HG03159 (cell line): ENCODE measurements at regions not wholly inside any gene's neighbourhood (a gene's known extent, or its start where the extent isn't known, plus 50 kb on each side); places are given as distances from the start of the nearest gene placed in this dataset.
A peak's percentile ranks its signal among the peaks of the same experiment; 100 is the strongest.

Source experiments
- ATAC-seq: cut with Tn5 transposase; IDR thresholded peaks from one replicate; pipeline ENCODE4 v1.9.1; 2021; ENCODE audit warnings: mild to moderate bottlenecking, moderate library complexity; ENCODE audit not compliant: unreplicated experiment

DNA sequence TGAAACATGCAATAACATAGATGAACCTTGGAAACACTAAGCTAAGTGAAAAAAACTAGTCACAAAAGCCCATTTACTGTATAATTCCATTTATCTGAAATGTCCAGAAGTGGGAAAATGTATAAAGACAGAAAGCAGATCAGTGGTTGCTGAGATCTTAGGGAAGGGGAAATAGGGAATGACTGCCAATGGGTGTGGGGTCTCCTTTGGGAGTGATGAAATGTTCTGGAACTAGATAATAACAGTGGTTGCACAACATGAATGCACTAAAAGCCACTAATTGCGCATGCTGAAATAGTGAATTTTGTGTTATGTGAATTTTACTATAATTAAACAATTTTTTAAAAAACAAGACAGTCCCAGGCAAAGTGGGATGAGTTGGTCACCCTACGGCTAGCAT, 472.8 kb downstream of the CCDC171 start:
- ATAC-seq: no peak

GRCh38 chr9:16026886-16027285, 474.0 kb downstream of the CCDC171 start:
- no peak for ATAC-seq

- ATAC-seq: no peak
Observed at GRCh38 chr9:16028548-16028947, 475.7 kb downstream of the CCDC171 start.

- no peak for ATAC-seq
Observed at GRCh38 chr9:16029046-16029615, 476.3 kb downstream of the CCDC171 start.

DNA sequence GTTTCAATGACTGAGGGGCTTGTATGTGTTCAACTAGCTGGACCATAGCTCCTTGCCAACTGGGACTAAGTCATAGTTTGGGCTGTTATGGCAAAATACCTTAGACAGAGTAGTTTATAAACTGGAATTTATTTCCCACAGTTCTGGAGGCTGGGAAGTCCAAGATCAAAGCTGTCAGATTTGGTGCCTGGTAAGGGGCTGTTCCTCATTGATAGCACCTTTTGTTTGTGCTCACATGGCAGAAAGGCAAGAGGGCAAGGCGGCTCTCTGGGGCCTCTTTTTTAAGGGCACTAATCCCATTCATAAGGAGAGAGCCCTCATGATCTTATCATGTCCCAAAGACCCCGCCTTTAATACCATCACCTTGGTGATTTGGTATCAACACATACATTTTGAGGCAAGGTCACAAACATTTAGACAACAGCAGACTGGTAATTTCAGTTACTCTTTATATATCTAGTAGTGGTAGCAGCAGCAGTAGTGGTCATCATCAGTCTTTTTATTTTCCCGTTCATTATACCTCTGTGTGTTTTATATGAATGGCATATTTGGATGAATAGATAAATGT, 477.0 kb downstream of the CCDC171 start:
- peak; percentile 20 for ATAC-seq

- peak; percentile 84 for ATAC-seq
Observed at GRCh38 chr9:16030528-16031185, 477.8 kb downstream of the CCDC171 start.

- ATAC-seq: no peak
Observed at GRCh38 chr9:16031486-16031885, 478.6 kb downstream of the CCDC171 start.

DNA sequence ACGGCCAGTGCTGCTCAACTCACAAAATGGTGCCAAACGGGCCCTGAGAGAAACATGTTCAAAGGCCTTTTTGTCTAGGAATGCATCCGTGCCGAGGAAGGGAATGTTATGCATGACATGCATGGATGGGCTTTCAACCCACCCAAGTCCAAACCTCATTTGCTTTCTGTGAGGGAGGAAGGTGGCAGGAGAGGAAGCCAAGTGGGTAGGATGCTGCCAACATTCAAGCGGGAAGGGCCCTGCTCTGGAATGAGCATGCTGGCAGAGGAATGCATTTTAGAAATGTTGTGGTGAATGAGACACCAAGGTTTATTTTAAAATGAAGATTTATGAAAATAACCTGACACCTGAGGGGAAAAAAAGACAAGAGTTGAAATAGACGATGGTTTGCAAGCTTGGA, 479.1 kb downstream of the CCDC171 start:
- ATAC-seq: no peak

DNA sequence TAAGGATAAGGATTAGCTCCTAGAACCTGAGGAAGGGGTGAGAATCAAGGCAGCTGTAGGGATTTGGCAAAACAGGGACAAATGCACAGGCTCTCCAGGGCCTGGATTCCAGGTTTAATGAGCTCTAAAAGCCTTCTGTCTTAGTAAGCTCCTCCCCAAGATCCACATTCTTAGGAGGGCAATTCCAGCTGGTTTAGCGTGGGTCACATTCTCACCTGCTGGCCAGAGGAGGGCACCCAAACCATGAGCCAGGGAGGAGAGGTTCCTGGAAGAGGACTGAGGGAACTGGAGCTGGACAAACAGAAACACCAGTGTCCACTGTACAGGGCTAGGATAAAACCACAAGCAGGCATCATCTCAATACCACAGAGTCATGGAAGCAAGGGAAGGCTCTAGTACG, 480.0 kb downstream of the CCDC171 start:
- no peak for ATAC-seq

GRCh38 chr9:16033253-16033652, 480.4 kb downstream of the CCDC171 start:
- no peak for ATAC-seq

DNA sequence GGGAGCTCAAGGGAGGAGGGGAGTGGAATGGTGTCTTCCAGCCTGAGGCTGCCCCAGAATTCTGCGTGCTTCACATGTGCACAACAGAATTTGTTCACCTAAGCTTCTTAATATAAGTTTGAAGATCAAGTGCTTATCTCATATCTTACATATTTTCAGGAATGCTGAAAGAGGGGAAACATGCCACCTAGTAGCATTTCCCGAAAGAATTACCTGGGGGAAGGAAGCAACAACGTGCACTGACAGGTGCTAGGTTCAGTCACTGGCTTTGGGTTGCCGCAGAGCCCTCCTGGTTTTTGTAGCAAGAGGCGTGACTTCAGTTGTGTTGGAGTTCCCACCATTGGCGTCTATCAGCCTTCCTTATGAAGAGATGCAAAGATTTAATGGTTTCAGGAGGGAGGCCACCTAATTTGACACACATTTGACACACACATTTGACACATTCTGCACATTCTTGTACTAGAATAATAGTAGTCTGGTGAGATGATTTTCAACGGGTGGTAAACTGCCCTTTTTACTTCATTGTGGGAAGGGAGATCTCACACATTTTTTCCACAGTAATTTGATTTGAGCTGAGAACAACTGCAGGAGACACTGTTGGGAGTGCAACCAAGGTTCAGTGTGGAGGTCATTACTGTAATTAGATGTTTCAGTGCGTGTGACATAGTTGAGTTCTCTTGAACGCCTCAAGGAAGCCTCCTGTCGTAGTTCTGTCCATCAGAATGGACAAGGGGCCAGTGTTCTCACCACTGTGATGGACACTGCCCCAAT, 481.3 kb downstream of the CCDC171 start:
- no peak for ATAC-seq

- no peak for ATAC-seq
Observed at GRCh38 chr9:16039218-16039987, 486.6 kb downstream of the CCDC171 start.

GRCh38 chr9:16039988-16040761, 487.3 kb downstream of the CCDC171 start:
- no peak for ATAC-seq

- ATAC-seq: no peak
Observed at GRCh38 chr9:16043756-16044578, 491.1 kb downstream of the CCDC171 start.

DNA sequence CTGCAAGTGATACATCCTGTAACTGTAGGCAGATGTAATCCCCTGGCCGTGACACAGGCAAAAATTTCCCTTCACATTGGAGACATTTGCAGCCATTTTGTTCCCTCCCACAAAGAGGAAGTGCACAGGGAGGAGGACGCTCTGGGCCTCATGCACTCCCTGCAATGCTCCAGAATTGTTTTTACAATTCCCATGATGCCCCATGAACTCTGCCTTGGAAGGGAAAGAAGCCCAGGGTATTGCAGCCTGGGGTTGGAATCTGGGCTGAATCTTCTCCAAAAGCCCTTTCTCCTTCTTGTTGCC, 491.7 kb downstream of the CCDC171 start:
- ATAC-seq: no peak

GRCh38 chr9:16045651-16046280, 492.9 kb downstream of the CCDC171 start:
- ATAC-seq: no peak

DNA sequence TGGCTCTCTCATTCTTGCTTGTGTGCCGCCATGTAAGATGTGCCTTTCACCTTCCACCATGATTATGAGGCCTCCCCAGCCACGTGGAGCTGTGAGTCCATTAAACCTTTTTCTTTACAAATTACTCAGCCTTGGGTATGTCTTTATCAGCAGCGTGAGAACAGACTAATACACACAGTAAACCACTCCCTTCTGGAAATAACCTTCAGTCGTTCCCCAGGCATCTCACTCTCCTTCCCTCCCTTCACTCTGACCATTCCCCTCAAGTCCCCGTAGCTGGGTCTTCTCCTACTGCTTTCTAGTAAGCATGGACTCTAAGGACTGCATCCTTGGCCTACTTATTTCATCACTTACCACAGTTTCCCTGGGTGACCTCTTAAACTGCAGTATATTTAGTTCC, 493.9 kb downstream of the CCDC171 start:
- no peak for ATAC-seq

GRCh38 chr9:16048129-16048528, 495.3 kb downstream of the CCDC171 start:
- no peak for ATAC-seq

DNA sequence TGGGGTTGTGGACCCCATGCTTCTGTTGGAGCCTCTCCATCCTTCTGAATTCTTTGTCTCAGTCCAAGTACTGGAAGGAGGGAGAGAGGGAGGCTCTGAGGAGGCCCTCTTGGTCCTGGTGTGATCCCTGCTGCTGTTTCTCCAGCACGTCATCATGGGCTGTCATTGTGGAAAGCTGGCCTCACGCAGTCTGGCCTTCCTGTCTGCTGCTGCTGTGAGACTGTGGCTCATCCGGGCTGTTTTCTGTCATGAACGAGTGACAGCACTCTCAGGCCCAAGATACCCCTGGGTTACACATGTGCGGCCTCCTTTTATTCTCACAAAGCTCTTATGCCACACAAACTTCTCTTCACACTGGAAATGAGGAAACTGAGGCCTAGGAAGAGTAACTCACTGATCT, 499.3 kb downstream of the CCDC171 start:
- no peak for ATAC-seq
